ENCODE measurements at regions not wholly inside any gene's neighbourhood (a gene's known extent, or its start where the extent isn't known, plus 50 kb on each side); places are given as distances from the start of the nearest gene placed in this dataset.

DNA sequence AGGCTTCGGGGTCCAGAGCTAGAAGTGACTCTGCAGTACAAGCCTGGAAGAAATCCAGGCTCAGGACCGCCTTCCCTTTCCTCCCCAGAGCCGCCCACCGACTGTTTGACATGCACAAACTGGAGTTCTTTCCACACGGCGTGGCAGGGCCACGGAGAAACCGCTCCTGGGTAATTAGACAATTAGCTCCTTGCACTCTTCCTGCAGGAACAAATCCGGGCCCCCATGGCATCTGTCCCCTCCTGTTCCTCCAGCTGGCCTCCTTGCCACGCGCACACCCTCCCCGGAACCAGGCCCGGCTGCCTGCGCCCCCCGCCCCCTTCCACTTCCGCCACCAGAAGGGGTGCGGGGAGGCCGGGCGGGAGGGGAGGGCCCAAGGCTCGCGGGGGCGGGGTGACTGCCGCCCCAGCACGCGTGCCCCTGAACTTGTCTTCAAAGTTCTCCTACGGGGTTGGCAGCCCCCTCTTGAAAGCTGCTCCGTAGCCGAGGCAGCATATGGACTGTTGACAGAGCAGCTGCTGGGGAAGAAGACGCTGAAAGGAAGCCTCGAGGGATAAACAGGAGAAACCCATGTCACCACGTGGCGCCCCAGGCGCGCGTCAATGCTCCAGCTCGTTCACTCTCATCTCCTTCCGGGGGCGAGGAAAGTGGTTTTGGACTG is 74.3 kb downstream of the SEC61B start:
- TF ChIP-seq, protein P1, sequence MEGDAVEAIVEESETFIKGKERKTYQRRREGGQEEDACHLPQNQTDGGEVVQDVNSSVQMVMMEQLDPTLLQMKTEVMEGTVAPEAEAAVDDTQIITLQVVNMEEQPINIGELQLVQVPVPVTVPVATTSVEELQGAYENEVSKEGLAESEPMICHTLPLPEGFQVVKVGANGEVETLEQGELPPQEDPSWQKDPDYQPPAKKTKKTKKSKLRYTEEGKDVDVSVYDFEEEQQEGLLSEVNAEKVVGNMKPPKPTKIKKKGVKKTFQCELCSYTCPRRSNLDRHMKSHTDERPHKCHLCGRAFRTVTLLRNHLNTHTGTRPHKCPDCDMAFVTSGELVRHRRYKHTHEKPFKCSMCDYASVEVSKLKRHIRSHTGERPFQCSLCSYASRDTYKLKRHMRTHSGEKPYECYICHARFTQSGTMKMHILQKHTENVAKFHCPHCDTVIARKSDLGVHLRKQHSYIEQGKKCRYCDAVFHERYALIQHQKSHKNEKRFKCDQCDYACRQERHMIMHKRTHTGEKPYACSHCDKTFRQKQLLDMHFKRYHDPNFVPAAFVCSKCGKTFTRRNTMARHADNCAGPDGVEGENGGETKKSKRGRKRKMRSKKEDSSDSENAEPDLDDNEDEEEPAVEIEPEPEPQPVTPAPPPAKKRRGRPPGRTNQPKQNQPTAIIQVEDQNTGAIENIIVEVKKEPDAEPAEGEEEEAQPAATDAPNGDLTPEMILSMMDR (IDR thresholded peaks at IDR 0.05), result no peak
- TF ChIP-seq POLR2A (IDR thresholded peaks at IDR 0.05), result no peak

Data from uterus (tissue), 2 donors.